ENCODE measurements at regions not wholly inside any gene's neighbourhood (a gene's known extent, or its start where the extent isn't known, plus 50 kb on each side); places are given as distances from the start of the nearest gene placed in this dataset.

DNA sequence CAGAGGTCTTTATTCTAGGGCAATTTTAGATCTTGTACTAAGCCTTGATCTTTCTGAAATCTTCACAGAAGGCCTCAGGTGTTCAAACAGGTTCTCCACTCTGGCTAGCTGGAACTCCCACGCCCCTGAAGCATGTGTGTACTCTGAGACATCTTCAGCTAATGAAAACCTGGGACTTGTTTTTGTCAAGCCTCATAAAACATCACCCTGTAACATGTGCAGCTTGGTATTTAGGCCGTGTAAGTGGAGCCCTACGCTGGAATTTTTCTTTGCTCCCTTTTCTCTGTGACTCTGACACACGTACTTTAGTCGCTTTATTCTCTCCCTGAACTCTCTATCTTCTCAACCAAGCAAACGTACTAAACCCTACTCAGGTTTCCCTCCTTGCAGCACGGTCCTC, 701.9 kb upstream of the ZP4 start:
- TF ChIP-seq HDGF (IDR thresholded peaks at IDR 0.05) = no peak
- TF ChIP-seq CTCF (IDR thresholded peaks at IDR 0.05 in 2 of 3, conservative IDR thresholded peaks at IDR 0.05 in 1 of 3; ENCODE audit: insufficient read depth in 2 of 3, low read depth in 1 of 3, low read length in 3 of 3) = no peak
- no peak for TF ChIP-seq KLF16 (IDR thresholded peaks at IDR 0.05)
- no peak for TF ChIP-seq BCL6 (CRISPR knock-in tag; IDR thresholded peaks at IDR 0.05)
- TF ChIP-seq POLR2A (conservative IDR thresholded peaks at IDR 0.05) = no peak
- TF ChIP-seq, protein P1, sequence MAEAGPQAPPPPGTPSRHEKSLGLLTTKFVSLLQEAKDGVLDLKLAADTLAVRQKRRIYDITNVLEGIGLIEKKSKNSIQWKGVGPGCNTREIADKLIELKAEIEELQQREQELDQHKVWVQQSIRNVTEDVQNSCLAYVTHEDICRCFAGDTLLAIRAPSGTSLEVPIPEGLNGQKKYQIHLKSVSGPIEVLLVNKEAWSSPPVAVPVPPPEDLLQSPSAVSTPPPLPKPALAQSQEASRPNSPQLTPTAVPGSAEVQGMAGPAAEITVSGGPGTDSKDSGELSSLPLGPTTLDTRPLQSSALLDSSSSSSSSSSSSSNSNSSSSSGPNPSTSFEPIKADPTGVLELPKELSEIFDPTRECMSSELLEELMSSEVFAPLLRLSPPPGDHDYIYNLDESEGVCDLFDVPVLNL (CRISPR knock-in tag; IDR thresholded peaks at IDR 0.05; ENCODE audit: low read depth) = no peak

Measured in K562 (cell line).